Stimulated activated naive CD8-positive, alpha-beta T cell treated with anti-CD3 and anti-CD28 coated beads, Interleukin-15, Interleukin-2, amounts not matched to agents 100 ng/mL and 50 ng/mL, for 24 hours (primary cell): ENCODE measurements at regions not wholly inside any gene's neighbourhood (a gene's known extent, or its start where the extent isn't known, plus 50 kb on each side); places are given as distances from the start of the nearest gene placed in this dataset.

Source experiments
- H3K27ac Mint-ChIP-seq: one replicate; pipeline ENCODE4 v1.8.0; 2021; ENCODE audit warnings: mild to moderate bottlenecking, mixed read lengths
- H3K27me3 Mint-ChIP-seq: one replicate; pipeline ENCODE4 v1.8.0; 2021; ENCODE audit warnings: mixed read lengths
- H3K36me3 Mint-ChIP-seq: one replicate; pipeline ENCODE4 v1.8.0; 2021; ENCODE audit warnings: low read depth, mixed read lengths
- H3K4me1 Mint-ChIP-seq: one replicate; pipeline ENCODE4 v1.8.0; 2021; ENCODE audit warnings: low read depth, mixed read lengths
- H3K4me3 Mint-ChIP-seq: one replicate; pipeline ENCODE4 v1.8.0; 2021; ENCODE audit warnings: mild to moderate bottlenecking, mixed read lengths
- H3K9me3 Mint-ChIP-seq: one replicate; pipeline ENCODE4 v1.8.0; 2021; ENCODE audit warnings: mixed read lengths

DNA sequence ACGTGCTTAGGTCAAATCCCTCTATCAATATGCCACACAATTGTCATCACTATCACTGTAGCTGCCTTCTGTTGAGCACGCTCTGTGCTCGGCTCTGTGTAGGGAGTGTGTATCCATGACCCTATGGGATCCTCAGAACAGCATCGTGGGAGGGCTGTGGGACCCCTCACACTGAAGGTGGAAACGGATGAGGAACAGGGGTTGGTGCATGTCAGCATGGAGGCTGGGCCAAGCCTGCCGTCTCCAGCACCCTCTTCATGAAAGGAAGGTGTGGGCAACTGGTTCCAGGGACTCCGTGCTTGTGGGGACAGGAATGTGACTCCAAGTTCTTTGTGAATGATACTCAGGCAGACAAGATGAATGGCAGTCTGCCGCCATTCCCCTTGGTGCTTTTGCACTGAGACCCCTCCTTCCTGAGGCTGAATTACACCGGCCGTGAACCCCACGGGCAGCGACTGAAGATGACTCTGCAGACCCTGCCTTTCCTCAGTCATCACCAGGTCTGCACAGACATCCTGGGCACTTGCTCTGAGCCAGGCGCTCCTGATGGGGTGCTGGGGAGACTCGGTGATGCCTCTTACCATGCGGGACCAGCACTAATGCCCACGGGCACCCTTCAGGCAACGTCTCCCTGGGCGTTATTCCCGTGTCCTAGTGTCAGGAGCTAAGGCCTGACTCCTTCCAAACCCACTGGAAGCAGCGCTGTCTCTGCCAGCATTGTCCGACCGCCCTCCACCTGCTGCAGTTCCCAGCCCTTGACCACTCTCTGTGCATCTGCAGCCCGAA, 495.2 kb downstream of the TCERG1L start:
- H3K27me3 Mint-ChIP-seq: no peaks in the 10 kb centered on the region
- no peak overlapping the region for H3K4me3 Mint-ChIP-seq
- H3K36me3 Mint-ChIP-seq: no peaks in the 10 kb centered on the region

DNA sequence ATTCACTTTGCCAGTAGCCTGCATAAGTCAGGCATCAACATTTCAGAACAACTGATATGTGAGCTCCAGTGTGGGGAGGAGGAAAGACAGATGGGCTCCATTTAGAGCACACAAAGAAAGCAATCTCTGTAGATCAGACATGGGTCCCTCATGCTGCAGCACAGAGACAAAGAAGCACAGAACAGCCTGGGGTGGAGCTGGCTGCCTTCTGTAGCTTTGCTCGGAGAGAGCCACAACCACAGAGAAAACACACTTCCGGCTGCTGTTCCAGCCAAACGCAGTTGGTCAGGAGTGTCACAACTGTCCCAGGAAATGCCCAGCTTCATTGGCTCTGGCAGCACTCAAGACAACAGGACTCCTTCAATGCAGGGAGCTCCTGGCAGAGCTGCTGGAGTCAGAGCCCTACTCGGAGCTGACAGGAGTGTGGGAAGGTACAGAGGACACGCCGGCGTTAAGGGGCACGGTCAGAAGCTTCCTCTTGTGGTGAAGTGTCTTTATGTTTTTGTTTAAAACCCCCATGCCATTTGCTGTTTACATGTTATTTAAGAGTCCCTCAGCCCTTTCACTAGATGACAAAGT, 494.4 kb downstream of the TCERG1L start:
- Mint-ChIP-seq H3K27me3 (no peaks in the 10 kb centered on the region), H3K9me3 (peaks cover 12% of the 10 kb centered on the region), H3K27ac (no peak overlapping the region), H3K4me1 (no peaks in the 10 kb centered on the region), H3K36me3 (no peaks in the 10 kb centered on the region), H3K4me3 (no peak overlapping the region)

More for the DNA sequence above, 495.2 kb downstream of the TCERG1L start:
- no peaks in the 10 kb centered on the region for H3K4me1 Mint-ChIP-seq
- H3K9me3 Mint-ChIP-seq: peaks cover 12% of the 10 kb centered on the region
- no peak overlapping the region for H3K27ac Mint-ChIP-seq

GRCh38 chr10:130817674-130818073, 493.8 kb downstream of the TCERG1L start:
- Mint-ChIP-seq H3K9me3 (peaks cover 12% of the 10 kb centered on the region), H3K27ac (no peak overlapping the region), H3K4me1 (no peaks in the 10 kb centered on the region), H3K36me3 (no peaks in the 10 kb centered on the region), H3K27me3 (no peaks in the 10 kb centered on the region), H3K4me3 (no peak overlapping the region)

- no peaks in the 10 kb centered on the region for H3K4me1 Mint-ChIP-seq
- H3K36me3 Mint-ChIP-seq: no peaks in the 10 kb centered on the region
- H3K4me3 Mint-ChIP-seq: no peak overlapping the region
- H3K9me3 Mint-ChIP-seq: peaks cover 21% of the 10 kb centered on the region
- H3K27ac Mint-ChIP-seq: no peak overlapping the region
- no peaks in the 10 kb centered on the region for H3K27me3 Mint-ChIP-seq
Measured at GRCh38 chr10:130820880-130821482, 490.5 kb downstream of the TCERG1L start.

DNA sequence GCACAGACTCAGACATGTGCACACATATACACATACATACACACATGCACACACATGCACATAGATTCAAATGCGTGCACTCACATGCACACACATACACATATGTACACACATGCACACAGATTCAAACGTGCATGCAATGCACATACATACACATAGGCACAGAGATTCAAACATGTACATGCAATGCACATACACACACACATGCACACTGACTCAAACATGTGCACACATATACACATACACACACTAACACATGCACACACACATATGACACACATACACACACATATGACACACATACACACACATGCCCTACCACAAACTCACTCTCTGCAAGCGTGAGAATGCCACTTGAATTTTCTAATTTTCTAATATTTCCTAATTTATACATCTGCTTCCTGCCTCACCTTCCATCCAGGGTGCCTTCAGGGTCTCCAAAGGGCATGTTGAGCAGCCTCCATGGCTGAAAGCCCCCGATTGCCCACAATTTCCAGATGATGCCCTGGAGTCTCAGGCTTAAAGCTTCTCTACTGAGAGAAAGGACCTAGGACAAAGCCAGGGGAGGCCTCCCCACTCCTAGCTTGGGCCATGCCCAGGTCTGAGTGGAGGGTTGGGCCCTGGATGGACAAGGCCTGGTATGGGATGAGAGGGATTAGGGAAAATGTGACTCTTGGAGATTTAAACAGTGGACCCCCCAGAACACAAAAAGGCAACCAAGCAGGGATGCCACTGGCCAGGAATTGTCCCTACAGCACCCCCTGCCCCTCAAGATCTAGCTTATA, 487.1 kb downstream of the TCERG1L start:
- no peak overlapping the region for H3K4me3 Mint-ChIP-seq
- peaks cover 9% of the 10 kb centered on the region for H3K9me3 Mint-ChIP-seq
- H3K27me3 Mint-ChIP-seq: no peaks in the 10 kb centered on the region
- H3K36me3 Mint-ChIP-seq: no peaks in the 10 kb centered on the region
- no peaks in the 10 kb centered on the region for H3K4me1 Mint-ChIP-seq
- H3K27ac Mint-ChIP-seq: no peak overlapping the region

DNA sequence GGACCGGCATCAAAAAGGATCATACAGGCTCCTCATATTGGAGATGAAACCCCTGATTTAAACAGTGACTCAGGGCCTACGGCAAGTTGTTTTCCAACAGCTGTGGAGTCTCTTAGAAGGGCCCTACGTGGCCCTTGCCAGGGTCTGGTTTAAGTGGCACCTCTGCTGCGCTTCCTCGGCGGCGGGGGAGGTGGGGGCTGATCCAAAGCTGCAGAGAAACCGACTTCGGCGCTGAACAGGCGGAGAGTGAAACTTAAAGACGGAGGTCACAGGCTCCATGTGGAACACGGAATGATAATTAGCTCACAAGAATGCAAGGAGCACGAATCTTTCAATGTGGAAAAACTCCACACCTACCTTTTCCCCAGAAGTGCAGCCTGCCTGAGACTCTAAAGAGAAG, 477.9 kb downstream of the TCERG1L start:
- Mint-ChIP-seq H3K27ac (no peak overlapping the region), H3K4me3 (no peak overlapping the region), H3K9me3 (no peaks in the 10 kb centered on the region), H3K4me1 (no peaks in the 10 kb centered on the region), H3K36me3 (no peaks in the 10 kb centered on the region), H3K27me3 (no peaks in the 10 kb centered on the region)

DNA sequence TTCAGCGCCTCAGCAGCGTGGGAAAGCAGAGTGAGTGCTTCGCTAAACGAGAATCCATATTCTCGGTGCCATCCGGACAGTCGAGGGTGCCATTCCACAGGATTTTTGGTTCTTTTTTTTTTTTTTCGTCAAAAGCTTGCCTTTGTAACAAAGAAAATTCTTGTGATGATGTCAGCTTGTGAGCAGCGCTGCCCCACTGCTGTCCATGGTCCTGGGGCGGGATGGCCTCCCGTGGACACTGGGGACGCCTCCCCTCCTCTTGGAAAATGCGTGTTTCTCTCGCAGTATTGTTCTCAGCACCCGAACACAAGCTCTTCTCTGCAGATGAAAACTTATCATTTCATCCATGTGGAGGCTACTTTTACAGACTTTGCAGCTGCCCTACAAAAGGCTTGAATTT, 477.4 kb downstream of the TCERG1L start:
- Mint-ChIP-seq H3K36me3 (no peaks in the 10 kb centered on the region), H3K4me3 (no peak overlapping the region), H3K27ac (no peak overlapping the region), H3K9me3 (no peaks in the 10 kb centered on the region), H3K4me1 (no peaks in the 10 kb centered on the region), H3K27me3 (no peaks in the 10 kb centered on the region)

DNA sequence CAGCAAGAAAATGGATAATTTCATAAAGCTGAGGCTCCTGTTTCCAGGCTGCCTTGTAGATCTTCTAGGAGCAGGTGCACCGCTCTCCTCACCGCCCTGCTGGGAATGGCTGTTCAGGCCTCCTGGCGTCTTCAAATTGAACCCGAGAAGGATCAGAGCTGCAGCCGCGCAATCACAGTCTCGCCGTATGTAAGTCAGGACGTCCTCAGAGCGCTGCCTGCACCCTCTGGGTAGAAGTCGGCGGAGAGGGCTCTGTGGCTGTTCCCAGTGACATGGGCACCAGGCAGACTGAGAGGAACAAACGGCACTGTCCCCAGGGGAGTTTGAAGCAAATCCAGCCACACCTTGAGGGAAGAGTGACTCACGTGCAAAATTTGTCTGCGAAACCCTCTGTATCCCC, 476.9 kb downstream of the TCERG1L start:
- H3K27me3 Mint-ChIP-seq: no peaks in the 10 kb centered on the region
- no peaks in the 10 kb centered on the region for H3K9me3 Mint-ChIP-seq
- no peak overlapping the region for H3K4me3 Mint-ChIP-seq
- H3K4me1 Mint-ChIP-seq: no peaks in the 10 kb centered on the region
- H3K36me3 Mint-ChIP-seq: no peaks in the 10 kb centered on the region
- no peak overlapping the region for H3K27ac Mint-ChIP-seq

- no peak overlapping the region for H3K27ac Mint-ChIP-seq
- no peaks in the 10 kb centered on the region for H3K4me1 Mint-ChIP-seq
- no peaks in the 10 kb centered on the region for H3K9me3 Mint-ChIP-seq
- no peaks in the 10 kb centered on the region for H3K27me3 Mint-ChIP-seq
- H3K36me3 Mint-ChIP-seq: no peaks in the 10 kb centered on the region
- H3K4me3 Mint-ChIP-seq: no peak overlapping the region
Measured at GRCh38 chr10:130835068-130835467, 476.5 kb downstream of the TCERG1L start.

DNA sequence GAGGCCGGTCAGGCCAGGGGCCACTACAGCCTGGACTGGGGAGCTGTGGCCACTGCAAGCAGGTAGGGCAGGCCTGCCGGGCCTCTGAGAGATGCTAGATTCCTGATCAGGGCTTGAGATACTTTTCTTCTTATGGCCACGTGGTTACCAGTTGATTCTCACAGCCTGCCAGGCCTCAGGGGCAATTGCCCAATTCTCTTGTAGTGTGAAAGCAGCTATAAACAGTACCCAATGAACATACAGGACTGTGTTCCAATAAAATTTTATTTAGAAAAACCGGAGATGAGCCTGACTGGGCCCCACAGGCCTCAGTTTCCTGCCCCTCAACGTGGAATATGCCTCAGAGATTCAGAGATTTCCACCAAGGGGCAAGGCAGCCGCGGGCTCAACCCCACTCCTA, 475.2 kb downstream of the TCERG1L start:
- Mint-ChIP-seq H3K9me3 (no peaks in the 10 kb centered on the region), H3K27me3 (no peaks in the 10 kb centered on the region), H3K4me3 (no peak overlapping the region), H3K4me1 (no peaks in the 10 kb centered on the region), H3K27ac (no peak overlapping the region), H3K36me3 (no peaks in the 10 kb centered on the region)

GRCh38 chr10:130843051-130843653, 468.4 kb downstream of the TCERG1L start:
- H3K4me1 Mint-ChIP-seq: no peaks in the 10 kb centered on the region
- no peaks in the 10 kb centered on the region for H3K36me3 Mint-ChIP-seq
- H3K9me3 Mint-ChIP-seq: no peaks in the 10 kb centered on the region
- H3K27me3 Mint-ChIP-seq: no peaks in the 10 kb centered on the region
- H3K4me3 Mint-ChIP-seq: no peak overlapping the region
- no peak overlapping the region for H3K27ac Mint-ChIP-seq

DNA sequence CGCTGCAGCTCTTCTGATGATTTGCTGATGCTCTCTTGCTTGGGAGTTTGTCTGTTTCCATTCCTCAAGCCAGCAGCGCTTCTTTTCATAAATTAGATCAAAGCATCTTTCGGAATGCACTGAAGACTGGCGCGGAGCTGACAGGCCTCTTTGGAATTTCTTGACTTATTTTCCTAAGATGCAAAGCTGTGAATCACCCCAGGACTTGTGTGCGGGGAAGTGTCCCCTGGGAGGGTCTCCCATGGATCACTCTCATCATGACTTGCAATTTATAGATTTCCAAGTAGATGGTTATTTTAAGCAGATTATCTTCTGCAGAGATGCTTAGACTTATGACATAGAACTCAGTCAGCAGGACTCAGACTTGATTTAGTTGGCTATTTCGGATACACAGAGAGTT, 467.2 kb downstream of the TCERG1L start:
- Mint-ChIP-seq H3K4me1 (no peaks in the 10 kb centered on the region), H3K4me3 (no peak overlapping the region), H3K27ac (no peak overlapping the region), H3K27me3 (no peaks in the 10 kb centered on the region), H3K9me3 (no peaks in the 10 kb centered on the region), H3K36me3 (no peaks in the 10 kb centered on the region)

DNA sequence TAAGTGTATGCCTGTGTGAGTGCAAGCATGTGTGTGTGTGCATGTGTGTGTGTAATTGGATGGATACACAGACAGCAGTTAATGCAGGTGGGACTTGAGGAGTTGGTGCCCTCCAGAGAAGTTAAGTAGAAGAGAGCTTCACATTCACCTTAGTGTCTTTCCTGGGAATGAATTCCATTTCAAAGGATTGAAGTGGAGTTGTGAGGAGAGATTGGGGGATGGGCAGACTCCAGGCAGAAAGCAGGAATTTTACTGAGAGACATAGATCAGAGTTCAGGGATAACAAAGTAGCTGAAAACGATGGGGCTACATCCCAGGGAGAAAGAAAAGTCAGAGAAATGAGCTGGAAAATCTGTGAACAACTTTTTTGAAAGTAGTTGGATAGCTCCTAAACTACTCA, 464.4 kb downstream of the TCERG1L start:
- Mint-ChIP-seq H3K9me3 (peaks cover 7% of the 10 kb centered on the region), H3K27me3 (no peaks in the 10 kb centered on the region), H3K4me1 (no peaks in the 10 kb centered on the region), H3K27ac (no peak overlapping the region), H3K4me3 (no peak overlapping the region), H3K36me3 (no peaks in the 10 kb centered on the region)

GRCh38 chr10:130848855-130849254, 462.7 kb downstream of the TCERG1L start:
- H3K4me3 Mint-ChIP-seq: no peak overlapping the region
- peaks cover 16% of the 10 kb centered on the region for H3K9me3 Mint-ChIP-seq
- no peak overlapping the region for H3K27ac Mint-ChIP-seq
- no peaks in the 10 kb centered on the region for H3K4me1 Mint-ChIP-seq
- H3K36me3 Mint-ChIP-seq: no peaks in the 10 kb centered on the region
- no peaks in the 10 kb centered on the region for H3K27me3 Mint-ChIP-seq

GRCh38 chr10:130854151-130854550, 457.4 kb downstream of the TCERG1L start:
- Mint-ChIP-seq H3K4me1 (no peaks in the 10 kb centered on the region), H3K27me3 (no peaks in the 10 kb centered on the region), H3K4me3 (no peak overlapping the region), H3K27ac (no peak overlapping the region), H3K36me3 (no peaks in the 10 kb centered on the region), H3K9me3 (peaks cover 33% of the 10 kb centered on the region)
